ENCODE measurements at regions not wholly inside any gene's neighbourhood (a gene's known extent, or its start where the extent isn't known, plus 50 kb on each side); places are given as distances from the start of the nearest gene placed in this dataset.

DNA sequence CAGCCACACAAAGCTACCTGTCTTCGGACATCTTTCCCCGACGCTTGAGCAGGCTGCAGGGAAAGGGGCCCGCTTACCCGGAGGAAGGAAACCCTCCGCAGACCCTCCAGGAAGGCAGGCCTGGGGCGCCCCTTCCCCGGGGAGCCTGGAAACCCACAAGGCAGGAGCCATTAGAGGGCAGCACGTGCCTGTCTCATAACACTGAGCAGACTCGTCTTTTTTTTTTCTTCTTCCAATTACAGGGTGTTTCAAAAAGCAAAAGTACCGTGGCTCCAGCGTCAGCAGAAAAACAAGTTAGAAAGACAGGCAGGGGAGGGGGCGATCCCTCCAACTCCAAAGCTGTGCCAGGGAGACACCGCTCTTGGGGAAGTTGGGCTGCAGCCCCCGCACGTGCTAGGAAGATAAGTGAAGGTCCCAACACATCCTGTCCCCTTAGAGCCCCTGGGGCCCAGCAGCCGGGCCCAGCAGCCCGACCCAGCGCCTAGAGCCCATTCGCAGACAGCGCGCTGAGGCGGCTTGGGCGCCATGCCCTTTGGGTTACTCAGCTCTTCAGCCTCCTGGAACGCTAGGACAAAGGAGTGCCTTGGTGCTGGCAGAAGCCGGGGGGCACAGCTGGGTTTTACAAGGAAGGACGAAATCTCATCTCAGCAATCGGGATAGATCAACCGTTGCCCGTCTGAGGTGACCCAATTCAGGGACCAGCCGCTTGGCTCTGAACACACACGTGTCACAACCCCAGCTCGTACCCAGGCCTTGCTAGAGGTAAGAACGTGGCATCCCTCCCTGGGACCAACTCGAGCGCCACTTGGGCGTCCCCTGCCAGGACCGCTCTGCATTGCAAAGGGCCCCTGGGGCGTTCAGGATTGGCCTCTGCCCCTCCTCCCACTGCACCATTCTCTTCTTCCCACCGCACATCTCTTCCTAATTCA lies 136.3 kb downstream of the LY86 start:
- TF ChIP-seq LEF1 (IDR thresholded peaks at IDR 0.05; ENCODE audit: borderline replicate concordance) (no peak), BHLHE40 (IDR thresholded peaks at IDR 0.05; ENCODE audit: borderline replicate concordance) (no peak), FOXM1 (IDR thresholded peaks at IDR 0.05; ENCODE audit: borderline replicate concordance) (no peak), FOXK2 (IDR thresholded peaks at IDR 0.05) (no peak), TARDBP (IDR thresholded peaks at IDR 0.05) (no peak), SP1 (IDR thresholded peaks at IDR 0.05) (no peak), NFRKB (IDR thresholded peaks at IDR 0.05) (no peak)

All from HEK293T (cell line).